K562 (cell line): ENCODE measurements at regions not wholly inside any gene's neighbourhood (a gene's known extent, or its start where the extent isn't known, plus 50 kb on each side); places are given as distances from the start of the nearest gene placed in this dataset.

Experiments used
- ATAC-seq: fragments of 200-7000 bp; cut with Tn5 transposase; 3 replicates; pipeline ENCODE4 v1.9.1; 2020; ENCODE audit warnings: moderate library complexity
- BruUV-seq: library from RNA; stranded (reverse); fragments of 400-500 nt; replicated peaks from 2 replicates; lab custom pipeline; 2021; lab: Mats Ljungman, UMichigan
- CTCF ChIA-PET: fragments of 300-600 bp; formaldehyde crosslinking; extraction: SDS; loops from one replicate; lab custom pipeline; 2021; ENCODE audit warnings: low intra/inter-chr PET ratio; lab: Yijun Ruan, JAX
- POLR2A ChIA-PET: fragments of 300-600, 350-650 bp; sonication (Branson Sonifier 250); formaldehyde crosslinking; extraction: SDS; loops from one replicate; lab custom pipeline; 2021; ENCODE audit warnings: antibody characterized with exemption, inconsistent platforms; lab: Yijun Ruan, JAX
- DNase-seq, 4 experiments: peaks; one replicate each; pipeline versions ENCODE4 v3.0.0 to v3.0.0-alpha.2; 2011 to 2018; ENCODE audit warnings: low spot score in 3 of 4, mixed read lengths in 3 of 4; ENCODE audit errors: extremely low read depth in 1 of 4
- FAIRE-seq: peaks from 2 replicates; lab custom pipeline; 2011; peaks lifted over from hg19 to GRCh38; lab: Jason Lieb, UNC
- H2AFZ ChIP-seq: 2 replicates; pipeline ENCODE4 v1.6.0; 2011; ENCODE audit warnings: low read depth, low read length, control low read depth, inconsistent platforms
- H3K27ac ChIP-seq: fragments of 200-600 bp; 3 replicates; pipeline ENCODE4 v1.8.0; 2011; ENCODE audit warnings: low read depth, mild to moderate bottlenecking, control low read depth, inconsistent platforms, low read length, moderate library complexity, mixed read lengths; ENCODE audit errors: extremely low read depth
- H3K27me3 ChIP-seq, 2 experiments: fragments of 300-600 bp in 1 of 2; 2 replicates in 1 of 2; 3 replicates in 1 of 2; pipeline versions ENCODE4 v1.6.0 to v1.8.0; 2011; ENCODE audit warnings: inconsistent platforms in 2 of 2, low read length in 2 of 2, mild to moderate bottlenecking in 1 of 2, mixed read lengths in 1 of 2, moderate library complexity in 1 of 2; ENCODE audit not compliant: control insufficient read depth in 2 of 2, insufficient read depth in 2 of 2
- H3K36me3 ChIP-seq: fragments of 300-600 bp; 3 replicates; pipeline ENCODE4 v1.8.0; 2011; ENCODE audit warnings: mild to moderate bottlenecking, low read length, inconsistent platforms; ENCODE audit not compliant: control insufficient read depth, insufficient read depth
- H3K4me1 ChIP-seq, 2 experiments: fragments of 200-600 bp in 1 of 2; replicated peaks in 1 of 2; 2 replicates in 1 of 2; 3 replicates in 1 of 2; pipeline versions ENCODE4 v1.5.1 to v1.8.0; 2011; ENCODE audit warnings: inconsistent platforms in 2 of 2, low read length in 2 of 2, mild to moderate bottlenecking in 1 of 2, mixed read lengths in 1 of 2, moderate library complexity in 1 of 2; ENCODE audit not compliant: control insufficient read depth in 2 of 2, insufficient read depth in 2 of 2
- H3K4me2 ChIP-seq: 2 replicates; pipeline ENCODE4 v1.6.1; 2011; ENCODE audit warnings: low read length, control low read depth, inconsistent platforms, mixed read lengths; ENCODE audit not compliant: insufficient read depth
- H3K4me3 ChIP-seq: fragments of 200-600 bp; sonication (generic), shearing (Covaris generic); 2 replicates; pipeline ENCODE4 v1.5.1; 2016; ENCODE audit warnings: control low read depth, inconsistent platforms
- H3K79me2 ChIP-seq: fragments of 200-600 bp; 3 replicates; pipeline ENCODE4 v1.8.0; 2011; ENCODE audit warnings: low read length, inconsistent platforms; ENCODE audit not compliant: control insufficient read depth, insufficient read depth
- H3K9ac ChIP-seq, 2 experiments: 2 replicates each; pipeline versions ENCODE4 v1.6.0 to v1.6.1; 2011; ENCODE audit warnings: low read depth in 2 of 2, low read length in 2 of 2, control low read depth in 1 of 2, inconsistent platforms in 1 of 2, mild to moderate bottlenecking in 1 of 2, mixed read lengths in 1 of 2; ENCODE audit not compliant: insufficient read depth in 1 of 2
- H3K9me1 ChIP-seq: one replicate; pipeline ENCODE4 v1.6.0; 2011; ENCODE audit warnings: inconsistent platforms, mild to moderate bottlenecking, low read length, moderate library complexity; ENCODE audit not compliant: control insufficient read depth, insufficient read depth
- H3K9me3 ChIP-seq: replicated peaks from 2 replicates; pipeline ENCODE4 v1.5.1; 2011; ENCODE audit warnings: low read depth, low read length, inconsistent platforms; ENCODE audit not compliant: control insufficient read depth, insufficient read depth
- H4K20me1 ChIP-seq: replicated peaks from 2 replicates; pipeline ENCODE4 v1.6.1; 2011; ENCODE audit warnings: low read length, inconsistent platforms, mixed read lengths; ENCODE audit not compliant: control insufficient read depth, insufficient read depth
- ARID2 ChIP-seq: fragments of 450-650 bp; IDR thresholded peaks from 2 replicates; pipeline ENCODE4 v1.6.1; 2017; ENCODE audit warnings: antibody characterized with exemption, mild to moderate bottlenecking
- CBFB ChIP-seq: sonication (generic); formaldehyde crosslinking; IDR thresholded peaks from 2 replicates; pipeline ENCODE4 v1.4.0; 2020; ENCODE audit warnings: mild to moderate bottlenecking, missing genetic modification reagents
- E4F1 ChIP-seq: fragments of 250-450 bp; sonication (Bioruptor Pico); IDR thresholded peaks from 2 replicates; pipeline ENCODE4 v1.5.0; 2021; ENCODE audit warnings: mild to moderate bottlenecking, borderline replicate concordance
- GTF2E2 ChIP-seq: fragments of 200-800 bp; sonication (Bioruptor generic); IDR thresholded peaks from 2 replicates; pipeline ENCODE4 v1.6.1; 2016; ENCODE audit warnings: missing genetic modification characterization, missing compliant biosample characterization
- HOXB6 ChIP-seq: fragments of 250-450 bp; sonication (Bioruptor Pico); IDR thresholded peaks from 2 replicates; pipeline ENCODE4 v1.5.1; 2022; ENCODE audit warnings: mild to moderate bottlenecking, borderline replicate concordance
- MECOM ChIP-seq: fragments of 250-450 bp; sonication (Bioruptor Pico); IDR thresholded peaks from 2 replicates; pipeline ENCODE4 v1.8.0; 2022; ENCODE audit warnings: inconsistent platforms
- SREBF2 ChIP-seq: sonication (generic); formaldehyde crosslinking; IDR thresholded peaks from 2 replicates; pipeline ENCODE4 v1.4.0; 2020; ENCODE audit warnings: mild to moderate bottlenecking, missing genetic modification reagents
- WGBS: fragments of 100-300 bp; shearing (Covaris generic); methylation state at CpG from one replicate; pipeline ENCODE4 v1.1.6; 2016; ENCODE audit warnings: low coverage, mixed read lengths; ENCODE audit not compliant: insufficient coverage; ENCODE audit errors: missing lambda C conversion rate; 5-methylcytosine and 5-hydroxymethylcytosine counted together
- in situ Hi-C: fragments of 300-500 bp; cut with MboI; formaldehyde crosslinking; loops from 4 replicates; pipeline ENCODE4 v1.15.0; 2018; ENCODE audit warnings: inconsistent platforms, mixed read lengths
- intact Hi-C: fragments of 100-400 bp; cut with micrococcal nuclease; formaldehyde crosslinking; loops from 2 replicates; pipeline ENCODE4 v1.14.2; 2022
- TF ChIP-seq, protein P1 (sequence below), 3 experiments: IDR thresholded peaks in 2 of 3; conservative IDR thresholded peaks in 1 of 3; 2 replicates each; pipeline ENCODE4 v1.5.1; 2011 to 2012; ENCODE audit warnings: low read length in 3 of 3, mild to moderate bottlenecking in 3 of 3, control low read depth in 2 of 3, improper control_type of control experiment in 1 of 3, inconsistent platforms in 1 of 3, low read depth in 1 of 3, mixed read lengths in 1 of 3, moderate library complexity in 1 of 3; ENCODE audit not compliant: insufficient read depth in 2 of 3

DNA sequence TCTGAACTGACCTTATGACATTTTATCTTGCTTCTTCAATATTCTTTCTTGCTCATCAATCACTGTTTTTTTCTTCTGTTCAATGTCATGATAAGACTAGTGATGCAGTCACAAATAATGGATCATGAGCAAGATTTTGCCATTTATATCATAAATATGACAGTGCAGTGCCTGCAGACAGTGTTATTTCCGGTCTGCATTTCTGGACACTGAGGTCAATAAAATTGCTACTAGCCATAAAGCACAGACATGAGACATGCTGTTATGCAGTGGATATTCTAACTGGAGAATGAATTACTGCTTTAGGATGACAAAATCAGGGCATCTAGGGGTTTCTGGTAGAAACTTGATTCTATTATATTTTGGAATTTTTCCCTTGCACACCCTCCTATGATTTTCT lies 1509.7 kb upstream of the LRRTM3 start (continued):
- TF ChIP-seq E4F1 (CRISPR knock-in tag) (no peak), GTF2E2 (tag) (no peak), MECOM (no peak), ARID2 (no peak)
- TF ChIP-seq, protein P1, sequence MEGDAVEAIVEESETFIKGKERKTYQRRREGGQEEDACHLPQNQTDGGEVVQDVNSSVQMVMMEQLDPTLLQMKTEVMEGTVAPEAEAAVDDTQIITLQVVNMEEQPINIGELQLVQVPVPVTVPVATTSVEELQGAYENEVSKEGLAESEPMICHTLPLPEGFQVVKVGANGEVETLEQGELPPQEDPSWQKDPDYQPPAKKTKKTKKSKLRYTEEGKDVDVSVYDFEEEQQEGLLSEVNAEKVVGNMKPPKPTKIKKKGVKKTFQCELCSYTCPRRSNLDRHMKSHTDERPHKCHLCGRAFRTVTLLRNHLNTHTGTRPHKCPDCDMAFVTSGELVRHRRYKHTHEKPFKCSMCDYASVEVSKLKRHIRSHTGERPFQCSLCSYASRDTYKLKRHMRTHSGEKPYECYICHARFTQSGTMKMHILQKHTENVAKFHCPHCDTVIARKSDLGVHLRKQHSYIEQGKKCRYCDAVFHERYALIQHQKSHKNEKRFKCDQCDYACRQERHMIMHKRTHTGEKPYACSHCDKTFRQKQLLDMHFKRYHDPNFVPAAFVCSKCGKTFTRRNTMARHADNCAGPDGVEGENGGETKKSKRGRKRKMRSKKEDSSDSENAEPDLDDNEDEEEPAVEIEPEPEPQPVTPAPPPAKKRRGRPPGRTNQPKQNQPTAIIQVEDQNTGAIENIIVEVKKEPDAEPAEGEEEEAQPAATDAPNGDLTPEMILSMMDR (IDR thresholded peaks at IDR 0.05 in 2 of 3, conservative IDR thresholded peaks at IDR 0.05 in 1 of 3; ENCODE audit: insufficient read depth in 2 of 3, low read depth in 1 of 3, low read length in 3 of 3), result no peak

DNA sequence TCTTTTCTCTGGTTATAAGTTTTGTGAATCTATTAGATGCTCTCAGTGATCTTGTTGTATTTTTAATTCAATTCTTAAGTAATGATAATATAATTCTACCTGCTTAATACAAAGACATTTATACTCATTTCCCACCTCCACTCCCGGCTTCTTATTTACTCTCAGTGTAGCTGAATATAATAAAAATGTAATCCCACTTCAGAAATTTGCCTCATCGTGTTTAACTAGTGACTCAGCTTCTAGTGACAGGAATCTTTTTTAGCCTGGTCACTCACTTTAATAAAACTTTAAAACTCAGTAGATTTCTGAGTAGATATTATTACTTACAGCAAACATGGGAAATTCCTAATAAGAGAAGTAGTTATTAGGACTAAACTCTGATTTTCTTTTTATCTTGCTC lies 1506.2 kb upstream of the LRRTM3 start:
- Histone ChIP-seq H3K27me3 (no peaks in the 10 kb centered on the region), H3K9me3 (no peaks in the 10 kb centered on the region), H2AFZ (no peak overlapping the region), H3K27ac (no peak overlapping the region), H3K4me1 (no peaks in the 10 kb centered on the region), H3K4me3 (no peak overlapping the region), H3K36me3 (no peaks in the 10 kb centered on the region), H3K9ac (no peak overlapping the region), H3K4me2 (no peak overlapping the region)
- POLR2A ChIA-PET, result no interaction called here
- DNase-seq, result no peak
- CTCF ChIA-PET, result no interaction called here
- no peak for FAIRE-seq
- no peak for ATAC-seq
- intact Hi-C loops, result no loop called here
- TF ChIP-seq CBFB (CRISPR knock-in tag), result no peak
- no peak for TF ChIP-seq SREBF2 (CRISPR knock-in tag)
- no peak for TF ChIP-seq HOXB6 (CRISPR knock-in tag)
- TF ChIP-seq, all 486 proteins: peak for 0
- in situ Hi-C loops, result no loop called here
- 2% methylated on average over 2 of the region's 2 CpGs for WGBS
- Histone ChIP-seq H4K20me1 (no peaks in the 10 kb centered on the region), H3K79me2 (no peaks in the 10 kb centered on the region), H3K9me1 (no peaks in the 10 kb centered on the region)
- BruUV-seq, result no TSS peak
